HG03460 (cell line): ENCODE measurements at regions not wholly inside any gene's neighbourhood (a gene's known extent, or its start where the extent isn't known, plus 50 kb on each side); places are given as distances from the start of the nearest gene placed in this dataset.

Source experiments
- ATAC-seq: cut with Tn5 transposase; IDR thresholded peaks from one replicate; pipeline ENCODE4 v1.9.1; 2021; ENCODE audit not compliant: unreplicated experiment

DNA sequence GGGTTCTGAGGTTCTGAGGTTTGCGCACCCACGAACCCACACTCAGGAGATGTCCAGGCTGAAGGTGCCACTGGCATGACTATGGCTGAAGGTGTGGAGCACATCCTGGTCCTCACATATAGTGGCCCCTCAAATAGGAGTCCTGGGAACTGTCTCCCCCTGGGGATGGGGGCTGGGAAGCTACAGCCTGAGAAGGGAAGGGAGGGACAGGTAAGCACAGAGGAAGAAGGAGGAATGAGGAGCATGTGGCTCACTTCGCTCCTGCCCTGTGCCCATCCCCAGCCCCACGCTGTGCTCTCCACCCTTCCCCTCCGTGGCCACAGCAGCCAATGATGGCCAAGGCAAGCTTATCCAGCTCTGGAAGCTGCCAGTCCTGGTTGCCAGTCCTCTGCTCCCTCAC, 123.9 kb upstream of the LHX1 start:
- no peak for ATAC-seq

DNA sequence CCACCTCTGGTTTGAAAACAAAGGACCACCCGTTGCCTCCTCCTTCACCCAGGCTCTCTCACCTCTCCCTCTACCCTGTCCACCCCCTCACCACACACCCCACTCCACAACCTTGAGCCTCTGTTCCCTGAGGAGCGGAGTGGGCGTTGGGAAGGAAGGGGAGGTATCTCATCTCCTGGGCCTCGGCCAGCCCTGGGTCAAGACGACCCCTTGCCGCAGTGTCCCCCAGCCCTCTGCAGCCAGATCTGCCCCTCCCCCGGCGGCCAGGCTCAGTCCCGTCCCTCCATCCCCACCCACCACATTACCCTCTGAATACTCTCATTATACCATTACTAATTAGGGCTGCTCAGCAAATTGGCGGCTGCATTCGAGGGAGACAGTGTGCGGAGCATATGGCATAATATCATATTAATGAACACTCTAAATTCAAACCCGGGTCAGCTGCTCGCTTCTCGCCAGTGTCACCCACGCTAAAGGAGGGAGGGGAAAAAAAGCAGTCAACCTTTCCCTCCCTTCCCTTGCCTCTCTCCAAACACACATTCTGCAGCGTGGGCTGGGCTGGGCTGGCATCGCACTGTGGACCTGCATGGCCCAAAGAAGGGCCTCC, 123.2 kb upstream of the LHX1 start:
- no peak for ATAC-seq

DNA sequence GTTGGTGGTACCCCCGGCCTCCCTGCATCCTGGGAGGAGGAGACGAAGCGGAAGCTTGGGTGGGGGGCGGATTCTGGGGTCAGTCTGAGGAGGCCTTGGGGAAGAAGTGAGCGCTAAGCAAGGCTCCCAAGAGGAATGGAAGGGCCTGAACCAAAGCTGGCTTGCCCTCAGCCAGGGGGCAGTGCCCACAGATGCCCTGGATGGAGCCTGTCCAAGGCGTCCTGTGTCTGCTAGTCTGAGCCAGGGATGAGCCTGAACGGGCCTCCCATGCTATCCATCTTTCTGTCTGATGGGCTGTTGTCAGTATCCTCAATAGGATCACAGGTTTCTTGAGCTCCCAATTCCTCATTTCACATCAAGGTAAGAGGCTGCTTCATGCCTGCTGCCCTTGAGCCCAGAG, 122.3 kb upstream of the LHX1 start:
- no peak for ATAC-seq

DNA sequence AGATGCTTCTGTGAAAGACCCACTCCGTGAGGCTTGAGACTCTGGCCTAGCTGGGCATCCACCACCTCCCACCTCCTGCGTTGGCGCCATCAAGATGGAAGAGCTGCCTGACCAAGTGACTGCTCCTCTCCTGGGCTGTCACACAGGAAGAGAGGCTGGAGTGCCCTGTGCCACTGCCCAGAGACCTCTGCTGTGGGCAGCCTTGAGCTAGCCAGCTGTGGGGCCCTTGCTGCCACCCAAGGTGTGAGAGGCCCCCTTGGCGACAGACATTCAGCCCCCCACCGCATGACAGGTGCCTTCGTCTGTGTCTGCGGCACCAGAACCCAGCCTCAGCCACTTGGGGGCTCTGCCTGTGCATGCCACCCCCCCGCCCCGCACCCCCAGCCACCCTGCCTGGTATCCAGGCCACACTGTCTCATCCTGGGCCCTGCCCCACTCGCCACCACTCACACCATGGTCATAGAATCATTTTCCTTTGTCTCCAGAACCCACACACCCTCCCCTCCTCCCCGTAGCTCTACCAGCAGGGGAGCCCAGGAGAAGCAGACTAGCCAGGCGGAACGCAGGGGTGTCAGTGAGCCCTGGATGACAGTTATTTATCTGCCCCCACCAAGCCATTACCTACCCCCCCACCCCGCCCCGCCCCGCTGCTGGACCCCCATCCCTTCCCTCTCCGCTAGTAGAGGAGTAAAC, 120.9 kb upstream of the LHX1 start:
- no peak for ATAC-seq

DNA sequence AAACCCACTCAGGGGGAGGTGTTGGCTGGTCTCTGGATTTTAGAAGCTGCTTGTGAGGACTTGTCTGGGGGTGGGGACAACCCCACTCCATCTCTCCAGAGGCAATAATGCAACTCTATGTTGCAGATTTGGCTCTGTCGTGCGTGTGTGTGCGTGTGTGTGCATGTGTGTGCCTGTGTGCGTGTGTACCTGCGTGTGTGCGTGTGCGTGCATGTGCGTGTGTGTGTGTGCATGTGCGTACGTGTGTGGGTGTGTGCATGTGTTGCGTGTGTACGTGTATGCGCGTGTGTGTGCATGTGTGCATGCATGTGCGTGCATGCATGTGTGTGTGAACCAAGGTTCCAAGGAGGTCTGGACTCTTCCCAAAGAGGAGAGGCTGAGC, 120.4 kb upstream of the LHX1 start:
- ATAC-seq = no peak

DNA sequence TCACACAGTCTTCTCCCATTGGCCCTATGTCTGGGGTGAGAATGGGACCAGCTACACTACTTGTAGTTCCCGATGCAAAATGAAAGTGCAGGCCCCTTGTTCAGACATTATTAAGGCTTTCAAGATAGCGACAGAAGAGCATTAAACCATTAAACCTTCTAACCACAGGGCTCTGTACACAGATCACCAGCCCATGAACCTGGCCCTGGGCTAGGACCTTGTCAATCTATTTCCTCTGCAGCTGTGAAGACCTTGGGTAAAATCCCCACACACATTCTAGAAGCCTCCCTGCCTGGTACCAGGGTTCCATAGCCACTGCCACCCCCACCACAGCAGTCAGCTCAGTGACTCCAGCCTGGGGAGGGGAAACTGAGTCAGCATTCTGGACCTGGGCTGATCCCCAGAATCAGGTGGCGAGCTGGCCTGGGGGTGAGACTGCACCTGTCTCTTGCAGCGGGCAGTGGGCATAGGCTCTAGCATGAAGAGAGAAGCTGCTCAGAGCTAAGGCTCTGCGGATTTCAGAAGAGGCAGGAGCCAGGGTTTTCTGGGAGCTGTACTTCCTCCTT, 119.7 kb upstream of the LHX1 start:
- no peak for ATAC-seq

DNA sequence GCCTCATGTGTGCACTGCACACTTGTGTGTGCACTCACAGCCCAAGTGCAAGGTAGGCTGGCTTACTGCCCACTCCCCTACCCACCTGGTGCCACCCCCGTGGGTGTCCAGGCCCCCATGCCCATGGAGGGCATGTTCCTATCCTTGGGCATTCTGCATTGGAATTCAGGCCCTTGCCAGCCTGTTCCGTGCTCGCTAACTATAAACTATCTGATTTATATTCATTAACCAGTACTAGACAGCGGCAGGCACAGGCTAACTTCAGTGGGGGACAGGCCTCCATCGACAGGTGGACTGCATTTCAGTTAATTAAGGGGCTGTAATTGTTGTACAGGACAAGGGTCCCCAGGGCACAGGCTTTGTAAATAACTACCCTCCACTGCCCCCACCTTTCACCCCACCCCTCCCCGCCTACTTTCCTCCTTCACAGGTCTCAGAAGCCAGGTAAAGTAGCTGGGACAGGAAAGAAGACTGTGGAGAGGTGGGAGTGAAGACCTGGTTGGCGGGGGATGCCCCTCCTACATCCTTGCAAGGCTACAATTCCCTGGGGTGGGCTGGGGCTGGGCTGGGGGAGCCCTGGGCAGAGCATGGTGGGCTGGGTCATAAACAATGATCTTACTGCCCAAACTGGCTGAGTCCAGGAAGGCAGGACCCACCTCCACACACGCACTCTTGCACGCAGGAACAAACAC, 119.0 kb upstream of the LHX1 start:
- no peak for ATAC-seq

- no peak for ATAC-seq
These were observed 113.2 kb upstream of the LHX1 start for GRCh38 chr17:36823850-36824677.

DNA sequence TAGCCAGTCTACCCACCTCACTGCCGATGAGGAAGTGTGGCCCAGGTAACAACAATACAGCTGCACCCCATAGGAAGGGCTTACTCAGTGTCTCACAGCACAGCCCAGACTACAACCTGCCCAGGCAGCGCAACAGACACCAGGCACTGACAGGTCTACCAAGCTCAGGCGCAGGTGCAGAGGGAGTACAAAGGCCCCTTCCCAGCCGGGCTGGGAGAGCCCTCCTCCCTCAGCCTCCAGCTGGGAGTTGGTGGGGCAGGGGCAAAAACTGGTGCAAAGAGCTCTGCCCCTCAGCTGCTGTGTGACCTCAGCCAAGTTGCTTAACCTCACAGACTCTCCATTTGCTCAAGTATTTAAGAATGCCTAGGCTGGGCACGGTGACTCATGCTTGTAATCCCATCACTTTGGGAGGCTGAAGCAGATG, 112.6 kb upstream of the LHX1 start:
- no peak for ATAC-seq

- no peak for ATAC-seq
These were observed 112.2 kb upstream of the LHX1 start for GRCh38 chr17:36825113-36825512.

DNA sequence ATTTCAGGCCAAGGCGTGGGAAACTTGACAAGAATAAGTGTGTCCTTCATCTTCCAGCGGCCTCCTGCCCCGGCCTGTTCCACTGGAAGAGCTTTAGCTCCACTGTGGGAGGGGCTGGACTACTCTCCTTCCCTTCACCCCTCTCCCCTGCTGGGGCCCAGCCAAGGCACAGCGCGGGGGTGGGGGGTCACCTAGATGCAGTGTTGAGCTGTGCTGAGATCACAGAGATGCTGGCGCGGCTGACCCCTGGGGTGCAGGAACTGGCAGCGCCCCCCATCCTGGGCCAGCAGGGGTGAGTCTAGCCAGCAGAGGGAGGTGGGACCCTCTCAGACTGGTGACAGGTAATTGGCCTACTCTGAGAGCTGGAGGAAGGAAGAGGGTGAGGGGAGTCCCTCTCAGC, 111.8 kb upstream of the LHX1 start:
- no peak for ATAC-seq

- no peak for ATAC-seq
These were observed 111.3 kb upstream of the LHX1 start for GRCh38 chr17:36825951-36826350.

DNA sequence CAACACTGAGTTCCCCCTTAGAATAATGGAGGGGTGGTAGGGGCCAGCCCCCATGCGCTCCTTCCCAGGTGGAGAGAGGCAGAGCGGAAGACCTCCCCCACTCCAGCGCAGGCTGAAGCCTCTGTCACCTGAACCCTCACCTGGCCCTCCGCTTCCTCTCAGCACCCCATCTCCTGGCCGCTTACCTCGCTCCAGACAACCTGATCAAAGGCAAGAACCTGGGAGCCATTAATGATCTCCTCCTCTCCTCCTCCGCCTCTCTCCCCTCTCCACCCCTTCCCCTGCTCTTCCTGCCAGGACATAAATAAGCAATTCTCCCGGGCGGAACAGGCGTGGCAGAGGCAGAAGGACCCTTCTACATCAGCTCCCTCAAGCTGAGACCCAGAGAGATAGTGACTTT, 110.2 kb upstream of the LHX1 start:
- no peak for ATAC-seq

GRCh38 chr17:36829676-36830075, 107.6 kb upstream of the LHX1 start:
- no peak for ATAC-seq

DNA sequence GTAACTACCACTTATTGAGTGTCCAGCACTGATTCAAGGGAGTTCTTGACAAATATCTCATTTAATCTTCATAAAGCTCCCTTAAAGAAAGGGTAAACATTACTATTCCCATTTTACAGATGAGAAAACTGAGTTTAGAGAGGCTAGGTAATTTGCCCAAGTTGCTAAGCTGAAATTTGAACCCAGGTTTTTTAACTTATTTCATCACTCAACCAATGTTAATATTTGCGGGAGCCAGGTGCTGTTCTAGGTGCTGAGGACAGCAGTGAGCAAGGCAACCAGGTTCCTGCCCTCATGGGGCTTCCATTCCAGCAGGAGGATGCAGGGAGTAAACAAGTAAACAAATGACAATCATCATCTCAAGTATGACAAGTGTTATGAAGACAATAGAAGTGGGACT, 104.0 kb upstream of the LHX1 start:
- ATAC-seq = no peak

GRCh38 chr17:36835036-36835435, 102.2 kb upstream of the LHX1 start:
- ATAC-seq = no peak

GRCh38 chr17:36837195-36837938, 99.9 kb upstream of the LHX1 start:
- no peak for ATAC-seq

DNA sequence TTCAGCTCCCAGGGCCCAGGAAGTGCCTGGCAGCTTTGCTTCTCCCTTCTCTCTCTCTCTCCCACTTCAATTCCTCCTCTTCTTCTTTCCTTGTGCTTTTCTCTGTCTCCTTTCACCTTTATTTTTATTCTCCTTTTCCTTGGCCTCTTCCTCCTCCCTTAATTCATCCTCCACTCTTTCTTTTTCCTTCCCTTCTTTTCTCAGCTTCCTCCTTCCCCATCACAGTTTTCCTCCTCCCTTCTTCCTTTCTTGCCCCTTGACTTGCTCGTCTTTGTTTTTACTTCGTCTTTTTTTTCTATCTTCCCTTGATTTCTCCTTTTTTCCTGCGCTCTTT, 99.4 kb upstream of the LHX1 start:
- no peak for ATAC-seq

DNA sequence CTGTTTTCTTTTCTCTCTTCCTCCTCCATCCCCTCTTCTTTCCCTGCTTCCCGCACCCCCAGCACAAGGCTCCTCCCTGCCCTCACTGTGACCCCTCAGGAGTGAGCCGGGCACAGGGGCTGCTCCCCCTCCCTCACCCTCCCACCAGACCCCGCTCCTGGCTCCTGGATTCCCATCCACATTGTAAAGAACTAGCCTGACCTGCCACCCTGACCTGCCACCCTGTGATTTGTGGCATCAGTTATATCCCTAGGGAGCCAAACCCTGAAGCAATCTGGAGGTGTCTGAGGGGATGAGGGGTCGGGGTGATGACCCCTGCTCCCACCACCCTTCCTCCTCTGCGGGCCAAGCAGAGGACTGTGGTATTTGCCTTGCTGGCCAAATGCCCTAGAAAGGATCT, 98.0 kb upstream of the LHX1 start:
- ATAC-seq = no peak

DNA sequence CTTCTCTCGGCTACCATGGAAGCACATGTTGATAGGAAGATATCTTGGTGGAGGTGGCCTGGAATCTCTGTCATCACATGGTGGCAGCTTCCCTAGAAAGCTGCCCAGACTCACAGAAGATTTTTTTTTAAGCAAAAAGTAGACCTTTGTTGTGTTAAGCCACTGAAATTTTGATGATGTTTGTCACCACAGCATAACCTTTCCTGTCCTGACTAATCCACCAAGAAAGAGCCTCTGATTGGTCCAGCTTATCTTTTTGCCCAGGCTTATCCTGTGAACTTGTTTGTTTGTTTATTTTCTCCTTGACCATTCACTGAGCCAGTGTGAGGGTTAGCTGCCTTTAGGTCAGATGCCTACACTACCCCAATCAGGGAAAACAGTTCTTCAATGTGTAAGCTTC, 96.5 kb upstream of the LHX1 start:
- ATAC-seq = no peak
